MM.1S (cell line): ENCODE measurements at regions not wholly inside any gene's neighbourhood (a gene's known extent, or its start where the extent isn't known, plus 50 kb on each side); places are given as distances from the start of the nearest gene placed in this dataset.

ENCODE experiments used
- CTCF ChIP-seq: fragments of 300-600 bp; sonication (generic); IDR thresholded peaks from 2 replicates; pipeline ENCODE4 v1.5.1; 2016; ENCODE audit warnings: antibody characterized with exemption, low read length, mixed read lengths
- EZH2 ChIP-seq: fragments of 300-600 bp; sonication (generic); optimal IDR thresholded peaks from 2 replicates; pipeline ENCODE3; 2017; ENCODE audit warnings: low read depth, mild to moderate bottlenecking, antibody characterized with exemption, low read length, mixed read lengths

GRCh38 chr5:109945097-109945678 lies 255.5 kb downstream of the MAN2A1 start:
- TF ChIP-seq CTCF: no peak
- no peak for TF ChIP-seq EZH2
